SU-DHL-6 (cell line): ENCODE measurements at regions not wholly inside any gene's neighbourhood (a gene's known extent, or its start where the extent isn't known, plus 50 kb on each side); places are given as distances from the start of the nearest gene placed in this dataset.

Experiments
- H2AFZ ChIP-seq: fragments of 200-600 bp; sonication (generic); 2 replicates; pipeline ENCODE4 v1.6.1; 2014; ENCODE audit warnings: low read depth, mild to moderate bottlenecking, moderate library complexity, mixed read lengths, antibody characterized with exemption, low read length; ENCODE audit not compliant: severe bottlenecking
- H3F3A ChIP-seq: fragments of 200-600 bp; shearing (Covaris generic); 2 replicates; pipeline ENCODE4 v1.6.0; 2016; ENCODE audit warnings: antibody characterized with exemption, mild to moderate bottlenecking; ENCODE audit not compliant: insufficient read depth
- H3K27ac ChIP-seq: fragments of 200-600 bp; sonication (generic); 2 replicates; pipeline ENCODE4 v1.5.1; 2016; ENCODE audit warnings: low read depth, mild to moderate bottlenecking, low read length, moderate library complexity, mixed read lengths
- H3K27me3 ChIP-seq: fragments of 200-600 bp; sonication (generic), shearing (Covaris generic); 2 replicates; pipeline ENCODE4 v1.6.0; 2014; ENCODE audit warnings: mild to moderate bottlenecking, low read length
- H3K36me3 ChIP-seq: fragments of 200-600 bp; sonication (generic); 2 replicates; pipeline ENCODE4 v1.6.1; 2014; ENCODE audit warnings: mild to moderate bottlenecking, low read length, mixed read lengths
- H3K4me2 ChIP-seq: fragments of 300-600, 200-600 bp; shearing (Covaris generic), sonication (generic); 2 replicates; pipeline ENCODE4 v1.6.0; 2014; ENCODE audit warnings: low read length, low read depth, mild to moderate bottlenecking; ENCODE audit not compliant: poor library complexity, severe bottlenecking
- H3K4me3 ChIP-seq: fragments of 200-600 bp; sonication (generic); 2 replicates; pipeline ENCODE4 v1.5.1; 2014; ENCODE audit warnings: antibody characterized with exemption, low read length, mild to moderate bottlenecking, mixed read lengths; ENCODE audit not compliant: insufficient read depth, poor library complexity, severe bottlenecking
- H3K79me2 ChIP-seq: fragments of 200-600 bp; sonication (generic); 2 replicates; pipeline ENCODE4 v1.6.1; 2014; ENCODE audit warnings: mild to moderate bottlenecking, low read length, moderate library complexity; ENCODE audit not compliant: insufficient read depth
- H3K9ac ChIP-seq: fragments of 200-600 bp; sonication (generic); 2 replicates; pipeline ENCODE4 v1.7.0; 2014; ENCODE audit warnings: mild to moderate bottlenecking, low read length
- H3K9me2 ChIP-seq: fragments of 200-600 bp; sonication (generic); replicated peaks from 2 replicates; pipeline ENCODE4 v1.6.1; 2014; ENCODE audit warnings: low read length; ENCODE audit not compliant: insufficient read depth
- H3K9me3 ChIP-seq: fragments of 200-600 bp; sonication (generic); 2 replicates; pipeline ENCODE4 v1.6.1; 2014; ENCODE audit warnings: low read length, mixed read lengths; ENCODE audit not compliant: insufficient read depth
- H4K20me1 ChIP-seq: fragments of 200-600 bp; sonication (generic); 2 replicates; pipeline ENCODE4 v1.6.1; 2014; ENCODE audit warnings: low read depth, mild to moderate bottlenecking, antibody characterized with exemption, low read length, moderate library complexity, mixed read lengths
- CTCF ChIP-seq: fragments of 200-600 bp; sonication (generic); IDR thresholded peaks from one replicate; pipeline ENCODE4 v1.5.1; 2017; ENCODE audit warnings: antibody characterized with exemption, mild to moderate bottlenecking, low read length, moderate library complexity; ENCODE audit not compliant: insufficient read depth, poor library complexity, severe bottlenecking
- EZH2phosphoT487 ChIP-seq: fragments of 200-600 bp; sonication (generic), shearing (Covaris generic); conservative IDR thresholded peaks from 2 replicates; pipeline ENCODE4 v1.6.1; 2018; ENCODE audit warnings: mild to moderate bottlenecking, antibody characterized with exemption, low read length, moderate library complexity, mixed read lengths

- H2AFZ ChIP-seq, result no peak overlapping the region
- H3F3A ChIP-seq, result no peaks in the 10 kb centered on the region
- H3K36me3 ChIP-seq, result no peaks in the 10 kb centered on the region
- H3K27me3 ChIP-seq, result no peaks in the 10 kb centered on the region
- H3K4me3 ChIP-seq, result no peak overlapping the region
- no peaks in the 10 kb centered on the region for H3K9me2 ChIP-seq
- H3K79me2 ChIP-seq, result no peaks in the 10 kb centered on the region
- no peak overlapping the region for H3K4me2 ChIP-seq
- H4K20me1 ChIP-seq, result no peaks in the 10 kb centered on the region
- no peaks in the 10 kb centered on the region for H3K9me3 ChIP-seq
- TF ChIP-seq CTCF, result no peak
- TF ChIP-seq EZH2phosphoT487, result no peak
- no peak overlapping the region for H3K27ac ChIP-seq
- no peak overlapping the region for H3K9ac ChIP-seq
Observed at GRCh38 chr21:38937844-38938243, 132.1 kb downstream of the ETS2 start.

- H3K9me2 ChIP-seq, result no peaks in the 10 kb centered on the region
- no peaks in the 10 kb centered on the region for H3K9me3 ChIP-seq
- no peak overlapping the region for H3K9ac ChIP-seq
- H3K4me2 ChIP-seq, result no peak overlapping the region
- no peaks in the 10 kb centered on the region for H3K79me2 ChIP-seq
- no peak overlapping the region for H3K27ac ChIP-seq
- no peaks in the 10 kb centered on the region for H3F3A ChIP-seq
- H3K4me3 ChIP-seq, result no peak overlapping the region
- no peaks in the 10 kb centered on the region for H4K20me1 ChIP-seq
- no peak overlapping the region for H2AFZ ChIP-seq
- TF ChIP-seq EZH2phosphoT487, result no peak
- no peak for TF ChIP-seq CTCF
- no peaks in the 10 kb centered on the region for H3K36me3 ChIP-seq
- no peaks in the 10 kb centered on the region for H3K27me3 ChIP-seq
Observed at GRCh38 chr21:38937286-38937790, 131.6 kb downstream of the ETS2 start.

GRCh38 chr21:38936240-38936639 is 130.5 kb downstream of the ETS2 start:
- H3K9me3 ChIP-seq, result no peaks in the 10 kb centered on the region
- no peaks in the 10 kb centered on the region for H3K27me3 ChIP-seq
- H3K27ac ChIP-seq, result no peak overlapping the region
- H3F3A ChIP-seq, result no peaks in the 10 kb centered on the region
- no peaks in the 10 kb centered on the region for H3K36me3 ChIP-seq
- no peak overlapping the region for H3K4me3 ChIP-seq
- H3K9me2 ChIP-seq, result no peaks in the 10 kb centered on the region
- no peaks in the 10 kb centered on the region for H4K20me1 ChIP-seq
- no peak for TF ChIP-seq EZH2phosphoT487
- no peak for TF ChIP-seq CTCF
- H3K9ac ChIP-seq, result no peak overlapping the region
- no peaks in the 10 kb centered on the region for H3K79me2 ChIP-seq
- no peak overlapping the region for H2AFZ ChIP-seq
- no peak overlapping the region for H3K4me2 ChIP-seq

GRCh38 chr21:38933731-38934130 is 128.0 kb downstream of the ETS2 start:
- no peaks in the 10 kb centered on the region for H3K9me3 ChIP-seq
- TF ChIP-seq CTCF, result no peak
- no peak for TF ChIP-seq EZH2phosphoT487
- H3K4me3 ChIP-seq, result no peak overlapping the region
- H3K4me2 ChIP-seq, result no peak overlapping the region
- H3K36me3 ChIP-seq, result no peaks in the 10 kb centered on the region
- no peaks in the 10 kb centered on the region for H3K79me2 ChIP-seq
- no peaks in the 10 kb centered on the region for H4K20me1 ChIP-seq
- no peak overlapping the region for H3K9ac ChIP-seq
- H3K9me2 ChIP-seq, result no peaks in the 10 kb centered on the region
- no peaks in the 10 kb centered on the region for H3K27me3 ChIP-seq
- H3F3A ChIP-seq, result no peaks in the 10 kb centered on the region
- H3K27ac ChIP-seq, result no peak overlapping the region
- no peak overlapping the region for H2AFZ ChIP-seq
